Nucleus accumbens (tissue), 56 donors: ENCODE measurements at regions not wholly inside any gene's neighbourhood (a gene's known extent, or its start where the extent isn't known, plus 50 kb on each side); places are given as distances from the start of the nearest gene placed in this dataset.
"Not testable (repeated sequence)": the region's sequence is repeated elsewhere in the genome, so short reads cannot be mapped to it uniquely, and the experiment has no call there.

Source experiments
- DNase-seq, 56 donors: peaks; one replicate each; lab custom pipeline; 2025; lab: John Stamatoyannopoulos, UW

DNA sequence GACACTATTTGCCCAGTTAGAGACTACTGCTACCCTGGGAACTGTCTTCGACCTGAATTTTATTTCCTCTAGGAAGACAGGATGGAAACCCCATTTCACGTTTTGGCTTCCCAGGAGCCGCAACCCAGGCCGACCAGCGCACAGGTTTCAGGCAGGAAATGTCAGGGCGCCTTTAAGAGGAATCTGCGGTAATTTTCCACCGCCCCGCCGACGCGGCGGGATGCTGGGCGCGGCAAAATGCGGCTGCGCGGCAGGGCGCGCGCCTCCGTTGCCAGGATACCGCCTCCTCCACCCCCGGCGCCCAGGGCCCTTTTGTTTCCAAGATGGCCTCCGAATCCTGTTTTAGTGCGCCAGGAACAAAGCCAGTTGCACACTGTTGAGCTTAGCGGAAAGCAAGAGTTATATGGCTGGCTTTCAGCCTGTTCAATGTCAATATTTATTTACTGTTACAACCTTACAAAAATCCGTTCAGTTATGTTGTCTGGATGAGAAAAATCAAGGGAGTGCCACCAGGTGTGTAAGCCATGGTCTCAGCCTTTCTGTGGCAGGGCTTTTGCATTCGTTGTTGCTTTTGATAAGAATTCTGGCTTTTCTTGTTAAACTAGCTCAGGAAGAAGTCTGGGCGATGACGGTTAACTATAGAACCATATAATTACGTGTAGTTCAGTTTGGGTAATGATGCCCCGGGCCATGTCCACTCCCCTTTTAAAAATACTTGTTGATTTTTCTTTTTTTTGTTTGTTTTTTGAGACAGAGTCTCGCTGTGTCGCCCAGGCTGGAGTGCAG, 79.7 kb upstream of the CHD2 start:
- DNase-seq: peak; percentile 48 to 95 (median 89)

DNA sequence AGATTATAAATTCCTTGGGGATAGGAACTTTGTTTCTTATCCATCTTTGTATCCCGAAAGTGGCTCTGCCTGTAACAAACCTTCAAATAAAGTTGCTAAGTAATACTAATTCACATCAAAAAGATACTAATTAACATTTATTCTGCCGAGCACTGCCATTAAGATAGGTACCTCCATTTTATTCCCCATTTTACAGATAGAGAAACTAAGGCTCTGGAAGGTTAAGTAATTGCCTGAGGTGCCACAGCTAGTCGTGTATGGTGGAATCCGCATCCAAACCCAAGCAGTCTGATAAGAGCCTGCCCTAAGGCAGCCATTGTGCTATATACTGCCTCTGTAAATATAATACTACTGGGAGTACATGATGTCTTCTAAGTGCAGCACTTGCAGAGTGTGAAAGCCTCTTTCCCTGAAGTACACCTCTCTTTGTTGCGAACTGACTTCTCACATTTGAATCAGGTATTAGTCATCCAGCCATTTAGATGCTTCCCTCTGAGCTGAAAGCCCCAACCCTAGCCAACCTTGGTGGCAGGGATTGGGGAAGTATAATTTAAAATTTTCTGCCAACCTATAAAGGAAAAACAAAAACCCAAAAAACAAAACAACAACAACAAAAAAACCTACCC, 78.5 kb upstream of the CHD2 start:
- DNase-seq: peak in 5 of 56 donors; percentile 9 to 28 (median 21)

DNA sequence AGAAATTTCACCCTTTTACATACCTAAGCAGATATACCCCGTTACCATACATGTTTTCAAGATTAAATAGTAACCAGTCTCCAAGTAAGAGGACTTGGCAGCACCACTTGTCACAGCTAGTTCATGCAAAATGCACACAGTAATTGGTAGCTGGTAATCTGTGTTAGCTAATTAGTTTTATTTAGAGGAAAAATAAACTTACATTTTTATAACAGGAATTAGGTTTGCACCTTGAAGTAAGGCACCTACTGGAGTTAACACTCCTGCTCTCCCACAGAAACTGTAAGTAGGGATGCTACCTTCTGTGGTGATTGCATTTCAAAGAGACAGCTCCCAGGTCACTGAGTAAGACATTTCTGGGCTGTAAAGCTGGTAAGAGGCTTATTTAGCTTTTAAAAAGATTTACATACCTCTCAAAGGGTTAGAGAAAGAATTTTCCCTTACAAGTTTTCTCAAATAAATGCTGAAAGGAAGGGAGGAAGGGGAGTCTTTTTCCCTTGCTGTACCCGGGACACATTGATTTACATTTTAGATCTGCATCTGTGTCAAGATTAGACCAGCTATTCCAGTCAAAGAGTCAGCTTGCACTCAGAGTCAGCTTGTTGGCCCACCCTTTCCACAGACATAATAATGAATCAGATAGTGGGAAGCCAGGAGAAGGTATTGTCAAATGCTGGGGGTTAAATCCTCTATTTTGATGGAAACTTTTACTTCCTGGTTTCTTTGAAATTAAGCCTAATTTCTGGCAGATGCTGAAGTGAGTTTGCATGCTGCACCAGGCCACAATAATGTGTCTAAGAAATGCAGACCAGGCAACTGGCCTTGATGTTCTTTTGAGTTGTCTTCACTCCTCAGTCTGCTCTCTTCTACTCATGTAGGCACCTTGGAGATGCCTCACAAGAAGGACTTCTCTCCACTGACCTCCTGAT, 77.6 kb upstream of the CHD2 start:
- peak in 1 of 56 donors; percentile 11 for DNase-seq

DNA sequence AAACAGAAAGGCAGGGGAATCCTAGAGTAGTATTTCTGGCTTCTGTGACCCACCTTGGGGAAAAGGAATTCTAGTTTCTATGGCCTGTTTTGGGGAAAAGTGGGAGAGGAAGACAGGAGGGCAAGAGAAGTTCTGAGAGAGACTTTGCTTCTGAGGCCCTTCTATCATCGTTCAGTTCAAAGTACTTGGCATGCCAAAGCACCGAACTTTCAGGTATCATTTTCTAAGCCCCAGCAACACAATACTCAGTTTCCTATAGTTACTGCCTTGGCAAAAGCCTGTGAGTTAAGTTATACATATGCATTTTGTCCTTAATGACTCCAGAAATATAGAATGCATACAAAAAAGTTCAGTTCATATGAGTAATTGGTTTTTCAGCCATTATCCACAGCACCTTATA, 74.1 kb upstream of the CHD2 start:
- DNase-seq: no peak

DNA sequence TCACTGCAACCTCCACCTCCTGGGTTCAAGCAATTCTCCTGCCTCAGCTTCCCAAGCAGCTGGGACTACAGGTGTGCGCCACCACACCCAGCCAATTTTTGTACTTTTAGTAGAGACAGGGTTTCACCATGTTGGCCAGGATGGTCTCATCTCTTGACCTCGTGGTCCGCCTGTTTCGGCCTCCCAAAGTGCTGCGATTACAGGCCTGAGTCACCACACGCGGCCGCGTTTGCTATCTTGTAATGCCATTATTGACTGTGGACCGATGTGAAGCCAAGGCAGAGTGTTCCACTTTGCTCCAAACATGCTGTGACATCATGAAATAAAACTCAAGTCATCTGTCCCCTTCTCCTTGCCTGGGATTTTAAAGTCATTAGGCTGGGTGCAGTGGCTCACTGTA, 72.1 kb upstream of the CHD2 start:
- DNase-seq: not testable (repeated sequence)

DNA sequence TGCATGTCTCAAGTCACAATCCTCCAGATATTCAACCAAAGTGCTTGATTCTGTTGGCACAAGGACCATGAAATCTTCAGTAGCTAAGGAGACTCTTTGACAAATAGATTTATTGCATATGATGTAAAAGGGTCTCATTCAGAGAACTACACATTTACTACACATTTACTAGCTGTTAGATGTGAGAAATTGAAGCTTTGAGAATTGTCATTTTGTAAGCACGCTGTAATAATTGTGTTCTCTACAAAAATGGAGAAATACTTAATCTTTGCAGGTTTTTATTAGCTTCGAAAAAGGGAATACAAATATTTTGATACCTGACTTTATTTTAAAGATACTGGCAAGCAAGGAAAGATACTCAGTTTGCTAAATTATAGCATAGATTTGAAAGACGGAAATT, 70.2 kb upstream of the CHD2 start:
- no peak for DNase-seq

DNA sequence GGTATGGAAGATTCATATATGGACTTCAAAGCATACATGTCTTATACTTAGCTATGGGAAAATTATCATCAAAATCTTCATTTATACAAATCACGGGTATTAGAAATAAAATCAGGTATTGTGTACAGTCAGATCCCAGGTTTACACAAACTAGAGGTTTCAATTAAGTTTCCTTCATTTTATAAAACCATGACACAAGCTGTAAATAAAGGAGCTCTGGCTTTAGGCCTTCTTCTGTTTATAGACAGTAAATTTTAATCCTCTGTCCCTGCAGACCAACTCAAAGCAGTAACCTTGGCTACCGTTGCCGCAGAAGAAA, 68.8 kb upstream of the CHD2 start:
- no peak for DNase-seq

DNA sequence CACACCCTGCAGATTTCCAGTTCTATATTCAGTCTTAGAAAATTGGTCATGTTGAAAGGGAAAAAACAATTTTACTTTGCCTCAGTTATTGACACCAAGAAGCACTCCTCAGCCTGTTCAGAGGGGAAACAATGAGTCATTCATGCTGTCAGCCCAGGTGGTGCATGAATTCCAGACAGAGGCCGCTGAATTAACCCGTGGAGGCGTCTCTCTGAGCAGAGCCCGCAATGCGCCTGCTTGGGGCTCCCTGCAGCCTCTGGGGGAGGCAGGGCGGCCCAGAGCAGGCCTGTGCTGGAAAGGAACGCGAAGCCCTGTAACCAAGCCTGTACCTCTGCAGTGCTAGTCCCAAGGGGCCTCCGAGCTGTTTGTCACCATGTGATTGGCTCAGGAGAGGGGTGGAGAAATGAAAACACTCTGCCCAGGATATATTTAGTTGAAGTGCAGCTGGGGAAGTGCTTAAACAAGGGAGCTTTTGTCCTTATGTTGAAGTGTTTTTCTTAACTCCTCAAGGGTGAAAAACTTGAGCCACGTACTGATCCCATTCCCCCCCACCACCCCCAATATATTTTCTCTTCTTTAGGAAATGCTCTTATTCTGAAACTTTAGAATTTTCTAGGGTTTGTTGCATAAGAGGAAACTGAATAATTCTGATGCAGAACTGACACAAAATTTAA, 68.3 kb upstream of the CHD2 start:
- peak; percentile 54 to 94 (median 86) for DNase-seq

DNA sequence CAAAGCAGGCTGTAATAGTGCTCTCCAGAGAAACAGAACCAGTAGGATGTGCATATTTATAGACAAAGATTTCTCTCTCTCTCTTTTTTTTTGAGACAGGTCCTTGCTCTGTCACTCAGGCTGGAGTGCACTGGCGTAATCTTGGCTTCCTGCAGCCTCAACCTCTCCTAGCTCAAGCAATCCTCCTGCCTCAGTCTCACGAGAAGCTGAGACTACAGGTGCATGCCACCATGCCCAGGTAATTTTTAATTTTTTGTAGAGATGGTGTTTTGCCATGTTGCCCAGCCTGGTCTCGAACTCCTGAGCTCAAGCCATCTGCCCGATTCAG, 67.1 kb upstream of the CHD2 start:
- DNase-seq: no peak

DNA sequence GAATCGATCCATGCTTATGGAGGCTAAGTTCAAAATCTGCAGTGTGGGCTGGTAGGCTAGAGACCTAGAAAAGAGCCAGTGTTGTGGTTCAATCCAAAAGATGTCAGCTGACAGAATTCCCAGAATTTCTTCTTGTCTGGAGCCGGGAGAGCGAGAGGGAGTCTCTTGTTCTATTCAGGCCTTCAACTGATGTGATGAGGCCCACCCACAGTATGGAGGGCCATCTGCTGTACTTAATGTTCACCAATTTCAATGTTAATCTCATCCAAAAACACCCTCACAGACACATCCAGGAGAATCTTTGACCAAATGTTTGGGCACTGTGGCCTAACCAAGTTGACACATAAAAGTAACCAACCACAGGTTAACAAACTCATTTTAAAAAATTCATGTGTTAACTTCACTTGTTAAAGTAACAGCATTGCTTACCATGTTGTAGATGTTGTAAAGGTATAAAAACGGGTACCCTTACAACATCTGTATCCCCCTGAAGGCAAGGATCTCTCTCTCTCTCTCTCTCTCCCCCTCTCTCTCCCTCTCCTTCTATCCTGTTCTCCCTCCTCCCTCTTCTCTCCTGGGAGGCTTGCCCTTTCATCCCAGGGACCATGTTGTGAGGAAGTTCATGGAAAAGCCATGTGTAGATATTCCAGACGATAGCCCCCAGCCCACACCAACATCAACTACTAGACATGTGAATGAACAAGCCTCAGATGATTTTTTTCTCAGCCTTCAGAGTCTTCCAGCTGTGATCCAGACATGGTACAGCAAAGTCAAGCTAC, 66.4 kb upstream of the CHD2 start:
- DNase-seq: no peak

DNA sequence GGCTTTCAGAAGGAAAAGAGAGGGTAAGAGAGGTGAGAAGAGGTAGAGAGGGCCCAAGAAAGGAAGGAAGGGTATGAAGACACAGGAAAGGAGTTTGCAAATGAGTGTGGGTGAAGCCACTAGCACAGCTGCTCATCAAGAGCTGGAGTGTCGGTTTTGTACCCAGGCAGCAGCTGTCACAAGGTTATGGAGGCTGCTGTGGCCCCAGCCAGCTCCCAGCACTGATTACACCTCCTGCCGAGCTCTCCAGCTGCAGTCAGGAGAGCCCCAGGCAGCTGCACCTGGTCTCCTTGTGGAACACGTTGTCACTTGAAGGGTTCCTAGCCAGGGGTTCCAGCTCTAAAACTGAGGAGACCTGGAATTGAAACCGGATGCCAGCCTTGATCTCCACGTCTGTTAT, 60.4 kb upstream of the CHD2 start:
- no peak for DNase-seq

DNA sequence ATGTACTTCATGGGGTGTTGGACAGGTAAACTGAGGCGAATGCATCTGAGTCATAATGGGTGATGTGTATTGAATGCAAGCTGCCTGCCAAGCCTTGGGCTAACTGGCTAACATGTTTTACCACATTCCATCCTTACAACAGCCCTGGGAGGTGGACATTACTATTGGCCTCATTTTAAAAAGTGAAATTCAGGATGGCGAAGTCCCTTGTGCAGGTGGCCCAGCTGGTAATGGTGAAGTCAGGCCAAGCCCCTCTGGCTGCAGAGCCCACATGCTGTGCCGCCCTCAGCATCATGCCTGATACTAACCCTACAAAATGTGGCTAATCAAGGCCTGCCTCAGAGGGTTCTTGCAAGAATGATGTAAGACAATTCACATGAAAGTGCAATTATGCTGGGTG, 60.0 kb upstream of the CHD2 start:
- DNase-seq: no peak

DNA sequence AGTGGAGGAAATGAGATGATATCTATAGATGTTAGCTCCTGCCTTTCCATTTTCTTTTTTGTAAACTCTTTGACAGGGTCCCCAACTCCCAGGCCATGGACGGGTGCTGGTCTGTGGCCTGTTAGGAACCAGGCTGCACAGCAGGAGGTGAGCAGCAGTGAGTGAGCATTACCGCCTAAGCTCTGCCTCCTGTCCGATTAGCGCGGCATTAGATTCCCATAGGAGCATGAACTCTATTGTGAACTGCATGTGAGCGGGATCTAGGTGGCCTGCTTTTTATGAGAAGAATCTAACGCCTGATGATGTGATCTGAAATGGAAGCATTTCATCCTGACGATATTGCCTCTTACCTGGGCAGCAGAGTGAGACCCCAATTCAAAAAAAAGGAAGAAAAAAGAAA, 56.8 kb upstream of the CHD2 start:
- DNase-seq: no peak

DNA sequence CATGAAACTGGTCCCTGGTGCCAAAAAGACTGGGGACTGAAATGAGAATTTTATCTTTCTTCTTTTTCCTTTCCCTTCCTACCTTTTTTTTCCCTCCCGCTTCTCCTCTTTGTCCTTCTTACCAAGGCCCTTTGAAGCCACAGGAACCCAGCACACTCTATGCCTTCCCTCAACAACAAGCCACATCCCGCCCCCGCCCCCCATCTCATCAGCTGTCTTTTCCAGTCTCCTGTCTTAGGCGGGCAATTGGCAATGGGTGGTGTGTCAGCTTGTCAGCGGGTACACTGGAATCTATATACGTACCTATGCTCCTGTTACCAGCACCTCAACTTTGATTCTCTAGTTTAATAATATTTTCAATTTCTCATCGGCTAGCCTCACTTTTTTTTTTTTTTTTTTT, 56.3 kb upstream of the CHD2 start:
- no peak for DNase-seq

DNA sequence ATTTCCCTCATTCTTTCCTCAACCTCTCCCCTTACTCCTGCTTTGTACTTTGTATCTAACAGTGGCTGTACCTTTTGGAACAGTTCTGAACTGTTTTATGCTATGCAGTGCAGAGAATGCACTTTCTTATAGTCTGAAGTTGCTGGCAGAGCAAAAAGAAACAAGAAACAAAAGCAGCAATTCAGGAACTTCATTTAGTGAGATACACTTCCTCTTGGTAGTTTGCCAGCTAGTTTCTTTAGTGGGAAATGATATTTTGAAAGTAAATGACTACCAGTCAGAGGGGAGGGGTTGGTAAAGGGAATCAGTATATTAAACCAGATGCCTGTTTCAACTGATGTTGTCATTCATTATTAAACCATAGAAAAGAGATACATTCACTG, 55.0 kb upstream of the CHD2 start:
- DNase-seq: no peak

DNA sequence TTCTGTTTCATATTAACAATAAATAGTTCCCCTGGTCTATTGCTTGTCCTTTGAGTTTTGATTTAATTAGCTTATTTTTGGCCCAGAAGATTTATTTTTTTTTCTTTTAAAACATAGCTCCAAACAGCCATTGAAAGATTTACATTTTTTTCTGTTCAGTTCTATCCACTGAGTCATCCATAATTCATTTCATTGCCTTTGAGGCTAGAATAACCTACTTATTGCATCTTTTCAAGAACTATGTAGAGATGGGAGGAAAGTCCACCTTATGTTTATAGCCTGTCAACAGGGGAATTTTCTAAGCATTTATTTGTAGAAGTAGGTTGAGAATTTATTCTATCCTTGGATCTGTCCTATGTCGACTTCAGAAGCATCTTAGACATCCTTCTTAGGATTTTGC, 53.4 kb upstream of the CHD2 start:
- no peak for DNase-seq

DNA sequence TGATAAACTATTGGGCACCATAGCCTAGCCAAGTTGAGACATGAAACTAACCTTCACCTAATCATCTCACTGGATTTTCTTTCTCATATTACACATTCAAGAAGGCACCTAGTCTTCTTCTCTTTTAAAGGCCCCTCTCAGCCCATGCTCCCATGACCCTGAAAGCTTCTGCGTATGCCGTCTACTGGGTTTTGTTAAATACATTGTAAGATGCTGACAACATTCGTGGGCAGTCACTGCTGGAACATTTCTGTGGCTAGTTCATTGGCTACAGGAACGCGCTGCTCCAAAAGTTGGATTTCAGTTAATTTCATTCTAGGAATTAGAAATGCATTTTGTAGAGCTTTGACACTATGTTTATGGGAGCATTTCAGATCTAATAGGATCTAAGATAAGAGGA, 52.3 kb upstream of the CHD2 start:
- no peak for DNase-seq

DNA sequence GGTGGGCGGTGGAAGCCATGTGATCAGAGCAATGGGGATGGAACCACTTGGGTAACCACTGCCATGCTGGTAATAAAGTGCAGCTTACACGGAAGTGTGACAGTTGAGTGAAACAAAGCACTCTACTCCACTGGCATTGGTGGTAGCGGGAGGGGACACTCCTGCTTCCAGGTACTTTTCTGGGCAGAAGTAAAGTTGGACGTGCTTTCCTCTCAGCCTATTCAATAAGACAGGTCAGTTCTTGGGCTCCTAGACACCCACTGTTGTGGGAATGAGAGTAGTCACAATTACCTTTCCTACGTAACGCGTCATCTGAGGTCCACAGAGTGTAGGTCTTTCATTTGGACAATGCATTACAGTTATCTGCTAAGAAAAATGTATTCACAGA, 51.7 kb upstream of the CHD2 start:
- no peak for DNase-seq

DNA sequence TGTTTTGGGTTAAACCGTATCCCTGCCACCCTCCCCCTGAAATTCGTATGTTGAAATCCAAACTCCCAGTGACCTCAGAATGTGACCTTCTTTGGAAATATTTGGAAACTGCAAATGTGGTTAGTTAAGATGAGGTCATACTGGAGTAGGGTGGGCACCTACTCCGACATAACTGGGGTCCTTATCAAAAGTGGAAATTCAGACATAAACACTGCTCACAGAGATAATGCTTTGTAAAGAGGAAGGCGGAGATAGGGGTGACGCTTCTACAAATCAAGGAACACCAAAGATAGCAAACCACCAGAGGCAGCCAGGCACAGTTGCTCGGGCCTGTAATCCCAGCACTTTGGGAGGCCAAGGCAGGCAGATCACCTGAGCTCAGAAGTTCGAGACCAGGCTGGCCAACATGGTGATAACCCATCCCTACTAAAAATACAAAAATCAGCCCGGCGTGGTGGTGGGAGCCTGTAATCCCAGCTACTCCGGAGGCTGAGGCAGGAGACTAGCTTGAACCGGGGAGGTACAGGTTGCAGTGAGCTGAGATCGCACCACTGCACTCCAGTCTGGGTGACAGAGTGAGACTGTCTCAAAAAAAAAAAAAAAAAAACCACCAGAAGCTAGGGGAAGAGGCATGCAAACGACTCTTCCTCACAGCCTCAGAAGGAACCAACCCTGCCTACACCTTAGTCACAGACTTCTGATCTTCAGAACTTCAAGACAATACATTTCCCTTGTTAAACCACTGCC, 51.1 kb upstream of the CHD2 start:
- DNase-seq: no peak

DNA sequence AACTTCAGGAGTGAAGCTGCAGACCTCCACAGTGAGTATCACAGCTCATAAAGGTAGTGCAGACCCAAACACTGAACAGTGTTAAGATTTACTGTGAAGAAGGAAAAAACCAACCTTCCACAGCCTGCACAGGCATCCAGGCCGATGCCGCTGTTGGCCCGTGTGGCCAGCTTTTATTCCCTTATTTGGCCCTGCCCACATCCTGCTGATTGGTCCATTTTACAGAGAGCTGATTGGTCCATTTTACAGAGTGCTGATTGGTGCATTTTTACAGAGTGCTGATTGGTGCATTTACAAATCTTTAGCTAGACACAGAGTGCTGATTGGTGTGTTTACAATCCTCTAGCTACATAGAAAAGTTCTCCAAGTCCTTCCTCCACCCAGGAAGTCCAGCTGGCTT, 49.9 kb upstream of the CHD2 start:
- DNase-seq: not testable (repeated sequence)
